Inflammatory macrophage treated with lipopolysaccharide for 1 hour (primary cell): ENCODE measurements at regions not wholly inside any gene's neighbourhood (a gene's known extent, or its start where the extent isn't known, plus 50 kb on each side); places are given as distances from the start of the nearest gene placed in this dataset.
"Not testable (repeated sequence)": the region's sequence is repeated elsewhere in the genome, so short reads cannot be mapped to it uniquely, and the experiment has no call there.

Experiments used
- DNase-seq, 2 donors: peaks; one replicate each; pipeline ENCODE4 v3.0.0-alpha.2; 2020 to 2022

GRCh38 chr12:112616469-112617152 lies 174.9 kb upstream of the RPH3A start:
- no peak for DNase-seq

DNA sequence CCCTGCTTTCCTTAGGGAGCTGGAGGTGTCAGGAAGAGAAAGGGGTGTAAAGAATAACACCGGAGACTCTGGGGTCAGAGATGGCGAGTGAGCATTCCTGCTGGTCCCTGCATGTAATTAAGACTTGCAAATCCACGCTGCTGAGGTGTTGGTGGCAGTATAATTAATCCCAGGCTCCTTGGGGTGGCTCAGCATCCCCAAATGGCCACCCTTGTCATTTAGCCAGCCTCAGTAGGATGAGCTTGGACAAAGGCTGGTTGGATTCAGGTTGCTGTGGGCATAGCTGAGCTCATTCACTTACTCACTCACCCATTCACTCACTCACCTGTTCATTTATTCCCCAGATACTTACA lies 174.4 kb upstream of the RPH3A start:
- no peak for DNase-seq

DNA sequence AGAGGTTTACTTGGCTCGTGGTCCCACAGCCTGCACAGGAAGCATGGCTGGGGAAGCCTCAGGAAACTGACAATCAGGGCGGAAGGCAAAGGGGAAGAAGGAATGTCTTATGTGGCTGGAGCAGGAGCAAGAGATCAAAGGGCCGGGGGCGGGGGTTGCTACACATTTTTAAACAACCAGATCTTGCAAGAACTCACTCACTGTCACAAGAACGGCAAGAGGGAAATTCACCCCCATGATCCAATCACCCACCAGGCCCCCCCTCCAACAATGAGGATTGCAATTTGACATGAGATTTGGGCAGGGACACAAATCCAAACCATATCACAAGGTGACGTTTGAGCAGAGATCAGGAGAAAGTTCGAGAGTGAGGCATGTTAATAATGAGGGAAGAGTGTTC lies 163.7 kb upstream of the RPH3A start:
- peak; percentile 27 to 44 for DNase-seq

GRCh38 chr12:112631974-112632373 lies 159.6 kb upstream of the RPH3A start:
- DNase-seq: not testable (repeated sequence)

DNA sequence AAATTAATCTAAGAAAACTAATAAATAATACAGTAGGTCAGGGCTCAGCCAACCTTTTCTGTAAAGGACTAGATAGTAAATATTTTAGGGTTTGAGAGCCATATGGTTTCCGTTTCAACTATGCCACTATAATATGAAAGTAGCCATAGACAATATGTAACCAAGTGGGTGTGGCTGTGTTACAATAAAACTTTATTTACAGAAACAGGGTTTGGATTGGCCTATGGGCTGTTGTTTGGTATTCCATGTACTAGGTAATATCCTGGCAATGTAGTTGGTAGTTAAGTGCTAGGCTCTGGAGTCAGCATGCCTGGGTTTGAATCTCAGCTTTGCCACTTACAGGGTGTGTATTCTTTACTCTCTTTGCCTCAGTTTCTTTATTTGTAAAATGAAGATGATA lies 156.5 kb upstream of the RPH3A start:
- DNase-seq: no peak

GRCh38 chr12:112638420-112638819 lies 153.1 kb upstream of the RPH3A start:
- no peak for DNase-seq

DNA sequence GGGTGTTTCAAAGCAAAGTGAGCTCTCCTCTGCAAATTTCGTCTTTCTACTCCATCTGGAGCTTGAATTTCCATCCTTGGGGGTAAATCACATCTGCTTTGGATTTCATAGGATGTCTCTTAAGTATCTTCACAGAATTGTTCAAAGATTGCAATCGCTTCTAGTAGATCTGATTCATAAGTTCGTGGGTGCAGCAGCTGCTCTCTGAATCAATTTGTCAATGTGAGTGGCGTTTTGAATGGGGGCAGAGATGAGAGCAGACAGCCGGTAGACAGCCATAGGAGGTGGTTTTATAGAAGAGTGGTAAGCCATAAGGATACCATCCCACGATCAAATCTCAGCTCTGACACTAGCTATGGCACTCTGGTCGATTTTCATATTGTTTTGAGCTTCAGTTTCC lies 146.0 kb upstream of the RPH3A start:
- no peak for DNase-seq

DNA sequence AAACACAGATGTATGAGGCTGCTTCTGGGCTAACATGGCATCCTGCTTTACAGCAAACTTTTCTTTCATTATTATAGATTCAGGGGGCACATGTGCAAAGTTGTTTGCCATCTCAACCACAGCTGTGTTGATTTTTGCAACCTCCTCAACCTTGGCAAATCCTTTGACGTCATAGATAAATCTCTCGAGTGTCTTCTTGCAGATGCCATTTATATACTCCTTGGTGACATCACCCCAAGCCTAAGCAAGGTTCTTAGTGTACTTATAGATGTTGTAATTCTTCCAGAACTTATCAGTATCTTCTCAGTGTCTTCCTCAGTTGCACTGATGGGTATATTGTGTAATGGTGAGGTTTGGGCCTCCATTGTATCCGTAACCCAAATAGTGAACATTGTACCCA lies 135.4 kb upstream of the RPH3A start:
- no peak for DNase-seq

DNA sequence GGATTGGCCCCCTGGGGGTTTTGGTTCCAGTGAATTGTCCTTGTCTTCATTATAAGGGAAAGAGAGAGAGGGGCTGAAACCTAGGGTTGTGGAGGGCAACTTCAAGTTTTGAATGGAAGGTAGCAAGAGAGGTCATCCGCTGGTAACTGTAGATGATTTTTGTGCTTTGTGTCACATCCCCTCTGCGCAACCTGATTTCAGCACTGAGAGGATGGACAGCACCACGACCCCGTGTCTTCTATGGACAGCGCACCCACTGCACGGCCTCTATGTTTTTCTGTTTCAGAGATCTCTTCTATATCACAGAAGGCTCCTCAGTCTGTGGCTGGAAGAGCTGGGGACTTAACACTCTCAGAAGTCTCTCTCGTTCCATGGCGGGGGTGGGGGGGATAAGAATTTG lies 127.0 kb upstream of the RPH3A start:
- DNase-seq: no peak

- no peak for DNase-seq
These were observed 125.6 kb upstream of the RPH3A start for GRCh38 chr12:112665958-112666357.

- no peak for DNase-seq
These were observed 120.0 kb upstream of the RPH3A start for GRCh38 chr12:112671564-112671963.

DNA sequence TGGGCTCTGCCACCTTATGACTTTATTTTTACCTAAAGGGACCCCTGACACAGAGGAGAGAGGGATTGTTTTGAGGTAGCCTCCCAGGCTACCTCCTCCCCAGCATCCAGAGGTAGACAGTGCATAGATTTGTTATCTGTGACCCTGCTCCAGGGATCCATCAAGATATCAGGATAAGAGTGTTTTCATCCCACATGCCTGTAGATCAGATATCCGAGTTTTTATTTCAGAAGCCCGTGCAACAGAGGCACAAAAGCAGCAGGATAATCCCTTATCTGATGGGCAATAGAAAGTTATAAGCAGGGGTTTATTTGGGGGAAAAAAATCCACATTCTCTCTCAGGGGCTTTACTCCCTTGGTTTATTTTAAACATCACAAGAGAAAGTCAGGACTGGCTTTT lies 117.0 kb upstream of the RPH3A start:
- DNase-seq: no peak

- DNase-seq: no peak
These were observed 115.0 kb upstream of the RPH3A start for GRCh38 chr12:112676507-112676906.

- no peak for DNase-seq
These were observed 114.3 kb upstream of the RPH3A start for GRCh38 chr12:112677050-112677765.

- DNase-seq: no peak
These were observed 110.6 kb upstream of the RPH3A start for GRCh38 chr12:112680993-112681392.

DNA sequence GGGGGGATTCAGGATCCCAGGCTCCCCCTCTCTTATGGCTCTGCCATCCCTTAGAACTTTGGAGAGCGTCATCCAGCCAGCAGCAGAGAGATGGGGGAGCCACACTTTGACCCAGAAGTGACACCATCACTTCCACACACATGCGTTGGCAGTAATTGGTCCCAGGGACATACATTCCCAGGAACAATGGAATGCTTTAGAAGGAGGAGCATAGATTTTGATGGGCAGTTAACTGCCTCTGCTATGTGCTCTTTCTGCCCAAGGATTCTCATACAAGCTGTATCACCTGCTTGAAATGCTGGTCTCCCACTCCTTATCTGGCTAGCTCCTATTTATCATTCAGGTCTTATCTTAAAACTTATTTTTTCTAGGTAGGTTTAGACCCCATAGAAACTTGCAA lies 109.0 kb upstream of the RPH3A start:
- no peak for DNase-seq

DNA sequence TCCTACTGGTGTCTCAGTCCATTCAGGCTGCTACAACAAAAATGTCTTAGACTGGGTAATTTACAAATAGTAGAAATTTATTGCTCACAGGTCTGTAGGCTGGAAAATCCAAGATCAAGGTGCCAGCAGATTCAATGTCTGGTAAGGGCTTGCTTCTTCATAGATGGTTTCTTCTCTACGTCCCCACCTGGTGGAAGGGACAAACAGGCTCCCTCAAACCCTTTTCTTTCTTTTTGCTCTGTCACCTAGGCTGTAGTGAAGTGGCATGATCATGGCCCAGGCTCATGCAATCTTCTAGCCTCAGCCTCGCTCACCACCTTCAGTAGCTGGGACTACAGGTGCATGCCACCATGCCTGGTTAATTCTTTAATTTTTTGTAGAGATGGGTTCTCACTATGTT lies 106.8 kb upstream of the RPH3A start:
- DNase-seq: peak in 1 of 2 donors; percentile 2

DNA sequence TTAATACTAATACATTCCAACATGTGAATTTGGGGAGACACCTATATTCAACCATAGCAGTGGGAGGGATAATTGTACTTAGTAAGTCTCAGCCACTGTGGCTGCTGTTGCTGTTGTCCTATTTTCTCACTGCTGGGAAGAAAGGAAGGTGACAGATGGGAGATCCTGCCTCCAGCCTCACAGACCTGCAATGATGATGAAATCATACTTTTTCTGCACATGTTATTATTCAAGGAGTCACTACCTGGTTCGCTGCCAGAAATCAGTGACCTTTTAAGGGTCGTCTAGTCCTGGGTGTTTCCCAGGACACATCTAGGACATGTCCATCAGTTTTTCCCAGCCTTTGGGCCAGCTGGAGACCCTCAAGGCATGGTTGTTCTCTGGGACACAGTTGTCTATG lies 106.2 kb upstream of the RPH3A start:
- no peak for DNase-seq

GRCh38 chr12:112686373-112686772 lies 105.2 kb upstream of the RPH3A start:
- no peak for DNase-seq

GRCh38 chr12:112694065-112694464 lies 97.5 kb upstream of the RPH3A start:
- no peak for DNase-seq

DNA sequence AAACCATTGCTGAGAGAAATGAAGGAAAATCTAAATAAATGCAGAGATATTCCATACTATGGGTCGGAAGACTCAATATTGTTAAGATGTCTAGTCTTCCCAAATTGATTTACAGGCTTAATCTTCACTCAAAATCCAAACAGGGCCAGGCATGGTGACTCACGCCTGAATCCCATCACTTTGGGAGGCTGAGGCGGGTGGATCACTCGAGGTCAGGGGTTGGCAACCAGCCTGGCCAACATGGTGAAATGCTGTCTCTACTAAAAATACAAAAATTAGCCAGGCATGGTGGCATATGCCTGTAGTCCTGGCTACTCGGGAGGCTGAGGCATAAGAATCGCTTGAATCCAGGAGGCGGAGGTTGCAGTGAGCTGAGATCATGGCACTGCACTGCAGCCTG lies 94.1 kb upstream of the RPH3A start:
- not testable (repeated sequence) for DNase-seq

DNA sequence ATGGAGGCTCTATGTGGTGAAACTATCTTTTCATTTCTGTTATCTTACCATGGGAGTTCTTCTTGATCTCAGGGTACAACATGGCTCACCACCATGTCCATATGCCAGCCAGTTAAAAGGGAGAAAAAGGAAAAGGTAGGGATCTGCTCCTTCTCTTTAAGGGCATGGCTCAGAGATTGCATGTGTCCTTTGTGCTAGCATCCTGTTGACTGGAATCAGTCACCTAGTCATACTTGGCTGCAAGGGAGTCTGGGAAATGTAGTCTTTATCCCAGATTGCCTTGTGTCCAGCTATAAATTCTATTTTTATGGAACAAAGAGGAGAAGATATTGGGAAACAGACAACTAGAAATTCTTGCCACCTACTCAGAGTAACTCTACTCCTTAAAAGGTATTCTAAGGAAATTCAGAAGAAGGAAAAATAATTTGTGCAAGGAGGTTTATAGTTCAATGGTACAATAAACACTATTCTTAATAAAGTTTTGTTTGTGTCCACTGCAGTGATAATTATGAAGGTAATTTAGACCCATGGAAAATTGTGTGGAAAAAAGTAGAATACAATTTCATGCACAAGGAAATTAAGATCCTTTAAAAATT lies 86.4 kb upstream of the RPH3A start:
- DNase-seq: no peak

DNA sequence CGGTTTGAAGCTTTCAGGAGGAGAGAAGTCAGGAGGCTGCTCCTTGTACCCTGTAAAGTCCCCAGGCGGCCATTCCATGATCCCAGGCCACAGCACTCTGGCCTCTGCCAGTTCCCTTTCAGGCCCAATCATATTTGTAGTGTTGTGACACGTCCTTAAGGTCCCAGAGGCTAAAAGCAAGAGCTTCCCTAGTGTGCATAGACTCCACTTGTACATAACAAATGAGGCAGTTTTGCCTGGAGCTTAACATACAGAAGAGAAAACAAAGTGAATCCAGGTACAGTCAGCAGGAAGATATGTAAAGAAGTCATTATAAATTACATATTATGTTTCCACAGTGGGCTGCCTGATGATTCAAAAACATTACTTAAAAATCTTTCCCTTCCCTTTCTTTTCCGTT lies 81.1 kb upstream of the RPH3A start:
- DNase-seq: no peak

- DNase-seq: no peak
These were observed 80.5 kb upstream of the RPH3A start for GRCh38 chr12:112711026-112711425.

- DNase-seq: no peak
These were observed 80.0 kb upstream of the RPH3A start for GRCh38 chr12:112711507-112711906.
